Muscle of leg (tissue), 3 donors: ENCODE measurements at regions not wholly inside any gene's neighbourhood (a gene's known extent, or its start where the extent isn't known, plus 50 kb on each side); places are given as distances from the start of the nearest gene placed in this dataset.

Experiments
- DNase-seq: peaks from one replicate; pipeline ENCODE4 v3.0.0; 2013
- H3K27ac ChIP-seq: one replicate; pipeline ENCODE4 v1.5.1; 2013; ENCODE audit warnings: mild to moderate bottlenecking, low read length, control low read depth
- H3K27me3 ChIP-seq: one replicate; pipeline ENCODE4 v1.6.1; 2013; ENCODE audit warnings: low read length; ENCODE audit not compliant: control insufficient read depth, insufficient read depth
- H3K36me3 ChIP-seq: one replicate; pipeline ENCODE4 v1.6.1; 2013; ENCODE audit warnings: low read length; ENCODE audit not compliant: control insufficient read depth, insufficient read depth
- H3K4me1 ChIP-seq: one replicate; pipeline ENCODE4 v1.6.1; 2013; ENCODE audit warnings: low read length; ENCODE audit not compliant: control insufficient read depth, insufficient read depth
- H3K4me3 ChIP-seq: one replicate; pipeline ENCODE4 v1.5.1; 2013; ENCODE audit warnings: low read length, control low read depth
- H3K9me3 ChIP-seq: replicated peaks from 2 replicates; pipeline ENCODE4 v1.6.1; 2013; ENCODE audit warnings: low read depth, low read length; ENCODE audit not compliant: control insufficient read depth
- WGBS: methylation state at CpG from one replicate; pipeline ENCODE4 v1.1.5; 2013; ENCODE audit warnings: missing lambda C conversion rate; ENCODE audit not compliant: insufficient coverage; 5-methylcytosine and 5-hydroxymethylcytosine counted together

DNA sequence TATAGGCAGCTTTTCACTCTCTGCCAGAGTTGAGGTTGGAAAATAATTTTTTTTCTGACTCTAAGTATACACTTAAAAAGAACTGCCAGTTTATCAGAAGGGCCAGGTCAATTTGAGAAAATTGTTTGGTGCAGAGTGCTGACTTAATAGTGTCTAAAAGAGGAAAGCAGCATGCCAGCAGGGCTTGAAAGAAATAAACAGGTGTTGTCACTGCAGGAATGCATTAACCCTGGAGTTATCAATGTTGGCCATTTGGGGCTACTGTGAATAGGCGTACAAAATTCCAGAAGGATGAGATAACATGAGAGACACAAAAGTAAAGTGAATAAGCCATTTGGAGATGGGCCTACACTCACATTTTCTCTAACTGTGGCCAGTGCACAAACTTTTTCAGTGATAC, 220.6 kb upstream of the PLD5 start:
- DNase-seq: peak; percentile 75
- peaks cover 5% of the 10 kb centered on the region for H3K9me3 ChIP-seq
- 20% methylated on average over 1 of the region's 1 CpG for WGBS
- H3K4me3 ChIP-seq: no peak overlapping the region
- H3K27ac ChIP-seq: peak overlapping the region; percentile 68
- no peaks in the 10 kb centered on the region for H3K36me3 ChIP-seq
- H3K27me3 ChIP-seq: no peaks in the 10 kb centered on the region
- peaks cover 4% of the 10 kb centered on the region for H3K4me1 ChIP-seq

DNA sequence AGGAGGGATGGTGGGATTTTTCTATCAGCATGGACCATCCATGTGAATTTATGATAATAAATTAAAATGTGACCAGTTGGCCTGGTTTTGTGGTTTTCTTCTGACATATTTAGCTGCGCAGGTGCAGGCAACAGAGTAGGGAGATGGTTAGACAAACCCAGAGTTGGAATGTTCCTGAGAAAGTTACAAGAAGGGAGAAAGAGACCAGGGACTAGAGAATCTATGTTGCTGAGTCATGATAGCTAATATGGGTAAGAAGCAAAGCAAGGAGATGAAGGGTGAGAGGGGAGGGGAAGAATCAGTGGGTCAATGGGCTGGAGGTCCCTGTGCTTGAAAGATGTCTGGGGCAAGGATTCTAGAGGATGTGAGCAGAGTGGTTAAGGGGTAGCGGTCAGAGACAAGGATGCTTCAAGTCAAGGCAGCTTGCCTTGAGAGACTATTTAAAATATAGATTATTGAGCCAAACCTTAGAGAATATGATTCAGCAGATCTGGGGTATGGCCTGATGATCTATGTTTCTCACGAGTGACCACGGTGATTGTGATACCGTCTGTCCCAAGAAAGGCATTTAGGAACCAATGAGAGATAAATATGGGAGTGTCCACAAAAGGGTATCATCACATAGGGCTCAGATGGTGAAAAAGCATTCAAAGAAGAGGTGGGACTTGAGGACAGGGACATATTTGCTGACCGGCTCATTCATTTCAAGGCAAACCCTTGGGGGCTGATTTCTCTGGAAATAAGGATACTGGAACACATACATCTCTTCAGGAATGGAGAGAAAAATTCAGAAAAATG, 219.7 kb upstream of the PLD5 start:
- Histone ChIP-seq H3K36me3 (no peaks in the 10 kb centered on the region), H3K4me3 (no peak overlapping the region), H3K27ac (peak overlapping the region; percentile 68), H3K9me3 (peaks cover 5% of the 10 kb centered on the region), H3K4me1 (peaks cover 4% of the 10 kb centered on the region), H3K27me3 (no peaks in the 10 kb centered on the region)
- WGBS: 87% methylated on average over 5 of the region's 6 CpGs
- DNase-seq: no peak

DNA sequence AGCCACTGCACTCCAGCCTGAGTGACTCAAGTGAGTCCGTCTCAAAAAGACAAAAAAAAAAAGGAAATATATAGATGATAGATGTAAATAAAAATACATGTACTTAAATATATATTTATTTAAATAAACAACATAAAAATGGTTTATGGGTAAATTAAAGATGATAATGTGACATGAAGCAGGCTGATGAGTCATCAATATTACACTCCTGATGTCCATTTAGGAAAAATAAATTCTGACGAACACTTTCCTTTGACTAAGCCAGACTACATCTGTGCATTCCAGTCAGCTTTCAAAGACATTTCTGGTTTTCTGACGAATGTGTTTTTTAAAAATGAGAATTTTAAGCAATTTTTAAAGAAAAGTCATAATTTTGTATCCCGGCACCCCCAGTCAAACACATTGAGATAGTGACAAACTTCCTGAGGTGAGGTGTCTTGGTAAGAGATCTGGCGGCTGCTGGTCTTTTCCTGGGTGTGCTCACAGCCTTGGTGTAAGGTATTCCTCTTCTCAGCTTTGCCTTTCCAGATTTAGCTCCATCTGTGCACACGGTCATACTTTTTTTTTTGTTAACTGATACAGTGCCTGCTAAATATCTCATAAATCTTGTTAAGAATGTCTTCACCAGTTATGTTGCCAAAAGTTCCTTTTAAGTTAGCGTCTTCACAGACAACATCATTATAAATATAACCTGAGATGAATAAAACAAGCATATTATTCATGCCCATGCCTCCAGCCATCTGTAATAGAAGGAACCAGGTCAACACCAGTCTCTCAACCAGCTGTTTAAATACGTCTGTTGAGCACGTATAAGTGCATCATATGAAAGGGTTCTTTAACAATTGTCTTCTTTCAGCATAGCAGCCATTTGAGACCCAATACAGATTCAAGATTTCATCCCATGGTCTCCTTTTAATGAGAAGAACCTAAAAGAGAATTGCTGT, 214.5 kb upstream of the PLD5 start:
- no CpG with 5 or more reads among the region's 9 CpGs for WGBS
- peak overlapping the region; percentile 37 for H3K27ac ChIP-seq
- H3K4me1 ChIP-seq: peaks cover 2% of the 10 kb centered on the region
- no peaks in the 10 kb centered on the region for H3K27me3 ChIP-seq
- peak; percentile 37 for DNase-seq
- H3K4me3 ChIP-seq: no peak overlapping the region
- H3K9me3 ChIP-seq: peaks cover 5% of the 10 kb centered on the region
- no peaks in the 10 kb centered on the region for H3K36me3 ChIP-seq

DNA sequence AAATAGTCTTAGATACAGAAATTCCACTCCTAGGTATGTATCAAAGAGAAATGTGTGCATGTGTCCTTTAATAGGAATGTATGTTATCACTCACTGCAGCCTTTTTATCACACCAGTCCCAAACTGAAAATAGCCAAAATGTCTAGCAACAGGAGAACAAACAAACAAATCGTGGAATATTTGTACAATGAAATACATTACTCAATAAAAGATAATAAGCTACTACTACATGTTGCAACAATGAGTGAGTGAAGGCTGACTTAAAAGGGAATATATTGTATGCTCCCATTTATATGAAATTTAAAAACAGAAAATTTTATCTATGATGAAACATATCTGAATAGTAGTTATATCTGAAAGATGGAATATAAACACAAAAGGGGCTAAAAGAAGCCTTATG, 212.1 kb upstream of the PLD5 start:
- Histone ChIP-seq H3K27me3 (no peaks in the 10 kb centered on the region), H3K27ac (no peak overlapping the region), H3K36me3 (no peaks in the 10 kb centered on the region), H3K9me3 (peaks cover 4% of the 10 kb centered on the region), H3K4me1 (no peaks in the 10 kb centered on the region), H3K4me3 (no peak overlapping the region)
- no CpG with 5 or more reads among the region's 1 CpG for WGBS
- no peak for DNase-seq

DNA sequence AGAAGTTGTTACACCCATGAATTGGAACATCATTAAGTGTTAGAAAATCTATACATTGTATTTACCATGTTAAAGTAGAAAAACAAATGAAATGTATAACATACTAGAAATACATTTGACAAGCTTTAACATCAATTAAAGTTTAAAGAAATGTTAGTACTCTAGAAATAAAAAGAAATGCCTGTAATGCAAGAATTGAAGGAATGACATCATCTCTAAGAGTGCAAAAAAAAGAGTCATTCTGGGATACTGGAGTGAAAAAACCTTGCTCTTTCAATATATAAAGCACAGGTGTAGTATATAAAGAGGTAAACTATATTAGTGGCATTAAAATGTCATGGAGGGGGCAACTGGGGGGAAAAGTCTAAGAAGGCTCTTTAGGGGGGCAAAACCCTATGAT, 210.8 kb upstream of the PLD5 start:
- DNase-seq: no peak
- no peaks in the 10 kb centered on the region for H3K27me3 ChIP-seq
- no peaks in the 10 kb centered on the region for H3K9me3 ChIP-seq
- H3K4me3 ChIP-seq: no peak overlapping the region
- H3K36me3 ChIP-seq: no peaks in the 10 kb centered on the region
- H3K4me1 ChIP-seq: no peaks in the 10 kb centered on the region
- no peak overlapping the region for H3K27ac ChIP-seq

DNA sequence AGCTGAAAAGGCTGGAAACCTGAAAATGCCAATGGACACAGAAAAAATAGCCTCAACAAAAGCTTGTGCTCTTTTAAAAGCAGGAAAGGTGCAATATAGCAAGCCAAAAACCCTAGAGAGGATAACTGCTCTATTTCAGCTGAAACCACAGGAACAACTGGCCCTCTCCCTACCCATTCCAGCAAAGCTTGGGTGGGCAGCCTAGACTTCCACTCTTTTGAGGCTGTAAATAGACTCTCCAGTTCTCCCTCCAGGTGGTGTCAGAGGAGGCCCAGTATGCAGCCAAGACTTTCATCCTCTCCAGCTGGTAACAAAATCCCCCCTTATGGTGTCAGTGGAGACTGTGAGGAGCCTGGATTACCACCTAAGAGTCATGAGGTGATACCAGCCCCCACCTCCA, 206.9 kb upstream of the PLD5 start:
- Histone ChIP-seq H3K36me3 (no peaks in the 10 kb centered on the region), H3K4me1 (no peaks in the 10 kb centered on the region), H3K27me3 (no peaks in the 10 kb centered on the region), H3K27ac (no peak overlapping the region), H3K4me3 (no peak overlapping the region), H3K9me3 (no peaks in the 10 kb centered on the region)
- DNase-seq: no peak

DNA sequence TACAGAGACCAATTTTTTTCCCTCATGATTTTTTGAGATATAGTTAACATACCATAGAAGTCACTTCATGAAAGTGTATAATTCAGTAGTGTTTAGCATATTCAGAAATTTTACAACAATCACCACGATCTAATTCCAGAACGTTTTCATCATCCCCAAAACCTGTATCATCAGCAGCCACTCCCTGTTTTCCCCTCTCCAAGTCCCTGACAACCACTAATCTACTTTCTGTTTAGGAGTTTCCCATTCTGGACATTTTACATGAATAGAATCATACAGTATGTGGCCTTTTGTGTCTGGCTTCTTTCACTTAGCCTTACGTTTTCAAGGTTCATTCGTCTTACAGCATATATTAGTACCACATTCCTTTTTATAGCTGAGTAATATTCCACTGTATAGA, 204.2 kb upstream of the PLD5 start:
- H3K36me3 ChIP-seq: no peaks in the 10 kb centered on the region
- H3K27me3 ChIP-seq: no peaks in the 10 kb centered on the region
- H3K27ac ChIP-seq: no peak overlapping the region
- H3K4me1 ChIP-seq: no peaks in the 10 kb centered on the region
- no peak for DNase-seq
- WGBS: no CpG with 5 or more reads among the region's 4 CpGs
- no peaks in the 10 kb centered on the region for H3K9me3 ChIP-seq
- H3K4me3 ChIP-seq: no peak overlapping the region

DNA sequence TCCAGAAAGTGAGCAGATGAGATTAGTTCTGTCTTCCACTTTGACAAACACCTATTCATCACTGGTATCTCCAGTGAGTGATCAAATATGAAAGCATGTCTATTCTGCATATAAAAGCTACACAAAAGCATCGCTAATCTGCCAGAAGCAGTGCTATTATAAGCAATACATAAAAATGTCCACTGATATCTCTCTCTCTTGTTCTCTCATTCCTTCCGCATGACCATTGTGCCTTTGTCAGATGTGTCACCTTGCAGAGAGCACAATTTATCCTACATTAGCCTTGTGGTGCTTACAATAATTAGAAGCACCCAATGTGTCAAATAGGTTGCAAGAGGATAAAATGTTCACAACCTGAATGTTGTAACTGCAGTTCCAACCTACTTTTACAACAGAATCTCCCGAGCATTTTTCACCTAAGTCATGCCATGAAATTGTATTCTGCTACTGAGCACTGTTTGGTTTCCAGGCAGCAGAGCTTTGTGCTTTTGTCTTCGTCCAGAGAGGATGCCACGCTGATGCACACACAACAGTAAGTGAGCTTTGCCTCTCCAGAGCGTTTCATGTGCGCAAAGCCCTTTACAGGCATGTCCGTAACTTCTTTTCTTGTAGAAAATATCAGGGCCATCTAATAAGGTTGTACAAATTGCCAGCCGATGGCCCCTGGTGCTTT, 198.7 kb upstream of the PLD5 start:
- Histone ChIP-seq H3K9me3 (no peaks in the 10 kb centered on the region), H3K4me1 (no peaks in the 10 kb centered on the region), H3K36me3 (no peaks in the 10 kb centered on the region), H3K4me3 (no peak overlapping the region), H3K27ac (no peak overlapping the region), H3K27me3 (no peaks in the 10 kb centered on the region)
- WGBS: 71% methylated on average over 5 of the region's 9 CpGs
- no peak for DNase-seq

DNA sequence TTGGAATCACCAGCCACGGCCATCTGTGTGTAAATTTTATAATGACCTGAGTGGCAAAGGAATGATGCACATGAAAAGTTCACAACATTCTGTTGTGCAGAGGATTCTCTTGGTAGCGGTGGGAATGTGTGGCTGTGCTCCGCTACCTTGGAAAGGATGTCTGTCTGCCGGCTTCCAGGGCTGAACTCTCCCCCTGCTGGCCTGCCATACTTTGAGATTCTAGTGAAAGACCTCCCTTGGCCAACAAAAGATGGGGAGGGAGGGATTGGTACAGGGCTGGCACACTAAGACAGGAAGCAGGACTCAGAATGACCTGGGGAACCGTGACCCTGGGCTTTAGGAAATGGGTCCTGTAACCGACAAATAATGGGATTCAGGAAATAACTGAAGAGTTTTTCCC, 194.5 kb upstream of the PLD5 start:
- no peak for DNase-seq
- no peaks in the 10 kb centered on the region for H3K27me3 ChIP-seq
- no peak overlapping the region for H3K27ac ChIP-seq
- no peak overlapping the region for H3K4me3 ChIP-seq
- H3K9me3 ChIP-seq: peaks cover 2% of the 10 kb centered on the region
- H3K36me3 ChIP-seq: no peaks in the 10 kb centered on the region
- WGBS: 80% methylated on average over 5 of the region's 6 CpGs
- no peaks in the 10 kb centered on the region for H3K4me1 ChIP-seq

DNA sequence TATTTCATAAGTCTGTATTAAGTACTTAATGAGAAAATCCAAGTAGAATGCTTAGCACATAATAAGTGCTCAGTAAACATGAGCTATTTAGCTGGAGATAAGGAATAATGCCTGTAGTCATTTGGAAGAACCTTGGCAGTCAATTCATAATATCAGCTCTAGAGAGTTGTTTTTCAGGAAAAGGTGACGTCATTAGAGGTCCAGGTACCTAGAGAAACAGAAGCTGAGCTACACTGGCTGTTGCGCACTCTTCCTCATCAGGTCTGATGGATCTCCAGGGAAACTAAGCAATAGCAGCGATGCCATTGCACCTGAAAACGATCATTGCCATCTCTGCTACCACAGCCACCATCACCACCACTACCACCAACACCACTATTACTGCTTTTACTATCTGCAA, 187.8 kb upstream of the PLD5 start:
- Histone ChIP-seq H3K9me3 (peaks cover 2% of the 10 kb centered on the region), H3K27me3 (no peaks in the 10 kb centered on the region), H3K27ac (no peak overlapping the region), H3K4me1 (no peaks in the 10 kb centered on the region), H3K36me3 (no peaks in the 10 kb centered on the region), H3K4me3 (no peak overlapping the region)
- no peak for DNase-seq
- 83% methylated on average over 4 of the region's 4 CpGs for WGBS
